HCT116 (cell line): ENCODE measurements at regions not wholly inside any gene's neighbourhood (a gene's known extent, or its start where the extent isn't known, plus 50 kb on each side); places are given as distances from the start of the nearest gene placed in this dataset.

Experiments used
- ATAC-seq: fragments of 200-7000 bp; cut with Tn5 transposase; 2 replicates; pipeline ENCODE4 v1.9.1; 2020; ENCODE audit warnings: mild to moderate bottlenecking, moderate library complexity
- BruUV-seq: library from RNA; stranded (reverse); fragments of 400-500 nt; replicated peaks from 2 replicates; lab custom pipeline; 2021; lab: Mats Ljungman, UMichigan
- CTCF ChIA-PET: fragments of 300-600 bp; sonication (Branson Sonifier 250); formaldehyde crosslinking; loops from one replicate; lab custom pipeline; 2021; ENCODE audit warnings: antibody characterized with exemption; lab: Charles Lee
- POLR2A ChIA-PET: fragments of 300-600, 350-600 bp; sonication (Branson Sonifier 250); formaldehyde crosslinking; loops from one replicate; lab custom pipeline; 2021; ENCODE audit warnings: antibody characterized with exemption; lab: Charles Lee
- RAD21 ChIA-PET, 2 experiments: fragments of 300-600 bp; sonication (Branson Sonifier 250); formaldehyde crosslinking; loops; one replicate each; lab custom pipeline; 2023; ENCODE audit warnings: low total read pairs in 2 of 2; ENCODE audit not compliant: uncharacterized antibody in 2 of 2, unreplicated experiment in 2 of 2, low non-redundant PET in 1 of 2; lab: Charles Lee
- DNase-seq: peaks from one replicate; pipeline ENCODE4 v3.0.0-alpha.2; 2010; ENCODE audit warnings: low read depth, low spot score
- H2AFZ ChIP-seq: fragments of 200-600 bp; shearing (Covaris generic), sonication (generic); 2 replicates; pipeline ENCODE4 v1.6.1; 2017; ENCODE audit warnings: low read depth, mixed run types, mixed read lengths, antibody characterized with exemption, low read length; ENCODE audit not compliant: poor library complexity, severe bottlenecking
- H3K27ac ChIP-seq: 2 replicates; pipeline ENCODE4 v1.5.1; 2012; ENCODE audit warnings: low read depth, low read length
- H3K27me3 ChIP-seq: fragments of 200-600 bp; sonication (generic); 2 replicates; pipeline ENCODE4 v1.6.1; 2016; ENCODE audit warnings: mixed run types, low read length, mixed read lengths; ENCODE audit not compliant: insufficient read depth
- H3K36me3 ChIP-seq, 2 experiments: fragments of 200-500 bp in 1 of 2; fragments of 200-600 bp in 1 of 2; sonication (Bioruptor generic) in 1 of 2; sonication (generic) in 1 of 2; 2 replicates each; pipeline versions ENCODE4 v1.5.1 to v1.6.1; 2014 to 2016; ENCODE audit warnings: low read length in 2 of 2, inconsistent platforms in 1 of 2, mixed read lengths in 1 of 2, mixed run types in 1 of 2; ENCODE audit not compliant: insufficient read depth in 2 of 2, control insufficient read depth in 1 of 2
- H3K4me1 ChIP-seq, 2 experiments: fragments of 200-600 bp in 1 of 2; sonication (generic) in 1 of 2; 2 replicates each; pipeline versions ENCODE4 v1.5.1 to v1.6.1; 2012 to 2017; ENCODE audit warnings: low read length in 2 of 2, inconsistent platforms in 1 of 2, mild to moderate bottlenecking in 1 of 2, mixed read lengths in 1 of 2, mixed run types in 1 of 2, moderate library complexity in 1 of 2; ENCODE audit not compliant: insufficient read depth in 2 of 2, control insufficient read depth in 1 of 2
- H3K4me2 ChIP-seq: fragments of 200-600 bp; sonication (generic); 2 replicates; pipeline ENCODE4 v1.6.1; 2017; ENCODE audit warnings: mixed run types, low read length, mixed read lengths
- H3K4me3 ChIP-seq, 2 experiments: fragments of 200-600 bp in 1 of 2; sonication (generic) in 1 of 2; replicated peaks in 1 of 2; 2 replicates each; pipeline ENCODE4 v1.5.1; 2011 to 2016; ENCODE audit warnings: low read length in 2 of 2, control low read depth in 1 of 2, low read depth in 1 of 2, mild to moderate bottlenecking in 1 of 2, mixed read lengths in 1 of 2, mixed run types in 1 of 2
- H3K79me2 ChIP-seq: fragments of 200-600 bp; sonication (generic); 2 replicates; pipeline ENCODE4 v1.6.1; 2017; ENCODE audit warnings: mild to moderate bottlenecking, mixed run types, low read length, moderate library complexity, mixed read lengths; ENCODE audit not compliant: insufficient read depth
- H3K9ac ChIP-seq: fragments of 200-600 bp; sonication (generic); 2 replicates; pipeline ENCODE4 v1.6.1; 2016; ENCODE audit warnings: low read length, mixed read lengths
- H3K9me2 ChIP-seq: fragments of 200-600 bp; sonication (generic), shearing (Covaris generic); 2 replicates; pipeline ENCODE4 v1.6.1; 2017; ENCODE audit warnings: mixed run types, mild to moderate bottlenecking, moderate library complexity; ENCODE audit not compliant: insufficient read depth
- H3K9me3 ChIP-seq, 2 experiments: fragments of 200-500 bp in 1 of 2; fragments of 200-600 bp in 1 of 2; sonication (Bioruptor generic) in 1 of 2; sonication (generic) in 1 of 2; 2 replicates each; pipeline ENCODE4 v1.6.1; 2014 to 2017; ENCODE audit warnings: low read length in 2 of 2, mixed read lengths in 2 of 2, inconsistent platforms in 1 of 2, low read depth in 1 of 2, mild to moderate bottlenecking in 1 of 2, mixed run types in 1 of 2, moderate library complexity in 1 of 2; ENCODE audit not compliant: control insufficient read depth in 1 of 2, insufficient read depth in 1 of 2
- H4K20me1 ChIP-seq: fragments of 200-600 bp; sonication (generic), shearing (Covaris generic); 2 replicates; pipeline ENCODE4 v1.6.1; 2017; ENCODE audit warnings: mixed run types, mild to moderate bottlenecking, moderate library complexity; ENCODE audit not compliant: insufficient read depth
- FOSL1 ChIP-seq: IDR thresholded peaks from 2 replicates; pipeline ENCODE4 v1.6.1; 2012; ENCODE audit warnings: low read depth
- POLR2A ChIP-seq: IDR thresholded peaks from 2 replicates; pipeline ENCODE4 v1.7.0; 2011; ENCODE audit warnings: borderline replicate concordance; ENCODE audit not compliant: insufficient read depth, insufficient read length; ENCODE audit errors: extremely low read depth
- POLR2AphosphoS5 ChIP-seq: IDR thresholded peaks from 2 replicates; pipeline ENCODE4 v1.6.1; 2011; ENCODE audit warnings: mild to moderate bottlenecking, low read depth, low read length, moderate library complexity
- SP1 ChIP-seq: IDR thresholded peaks from 2 replicates; pipeline ENCODE4 v1.6.1; 2012; ENCODE audit warnings: low read depth
- SRF ChIP-seq: IDR thresholded peaks from 2 replicates; pipeline ENCODE4 v1.6.1; 2012; ENCODE audit warnings: low read depth
- YY1 ChIP-seq: IDR thresholded peaks from 2 replicates; pipeline ENCODE4 v1.6.1; 2011; ENCODE audit warnings: low read length, low read depth, moderate library complexity, mild to moderate bottlenecking; ENCODE audit not compliant: insufficient replicate concordance; ENCODE audit errors: extremely low read depth
- ZFX ChIP-seq: fragments of 450-650 bp; IDR thresholded peaks from 2 replicates; pipeline ENCODE4 v1.6.1; 2017
- intact Hi-C: fragments of 100-400 bp; cut with micrococcal nuclease; formaldehyde crosslinking; loops from 2 replicates; pipeline ENCODE4 v1.10.0; 2022
- TF ChIP-seq, protein P1 (sequence below), 3 experiments: fragments of 200-600 bp in 1 of 3; sonication (generic) in 1 of 3; IDR thresholded peaks in 2 of 3; conservative IDR thresholded peaks in 1 of 3; 2 replicates each; pipeline ENCODE4 v1.5.1; 2012 to 2017; ENCODE audit warnings: low read depth in 2 of 3, low read length in 2 of 3, antibody characterized with exemption in 1 of 3, borderline replicate concordance in 1 of 3, control low read depth in 1 of 3, mild to moderate bottlenecking in 1 of 3, mixed read lengths in 1 of 3, mixed run types in 1 of 3, moderate library complexity in 1 of 3; ENCODE audit not compliant: insufficient read depth in 1 of 3
- TF ChIP-seq, protein P2 (sequence below): IDR thresholded peaks from 2 replicates; pipeline ENCODE4 v1.6.1; 2012
- TF ChIP-seq, protein P3 (sequence below): IDR thresholded peaks from 2 replicates; pipeline ENCODE4 v1.6.1; 2012

DNA sequence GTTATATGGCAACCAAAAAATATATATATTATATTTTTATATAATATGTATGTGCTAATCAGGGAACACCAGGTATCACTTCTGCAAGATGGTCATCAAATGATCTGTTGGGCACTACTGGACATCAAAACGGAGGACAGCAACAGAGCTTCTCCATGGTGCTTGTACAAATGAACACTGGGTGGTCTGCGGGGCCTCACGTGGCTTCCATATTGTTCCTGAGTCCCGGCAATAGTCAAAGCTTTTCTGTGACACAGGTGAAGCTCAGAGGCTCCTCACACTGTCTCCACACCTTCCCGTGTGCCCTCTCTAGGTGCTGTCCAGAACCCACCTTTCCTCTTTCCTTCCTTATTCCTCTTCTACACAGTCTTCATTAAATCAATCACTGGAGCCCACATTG is 149.9 kb upstream of the PIRT start:
- ChIA-PET CTCF (no interaction called here), RAD21 (no interaction called here), POLR2A (no interaction called here)
- Histone ChIP-seq H3K4me1 (no peaks in the 10 kb centered on the region), H3K9me2 (no peaks in the 10 kb centered on the region), H3K27me3 (no peaks in the 10 kb centered on the region), H3K27ac (no peak overlapping the region), H3K79me2 (no peaks in the 10 kb centered on the region), H3K4me3 (no peak overlapping the region), H3K9ac (no peak overlapping the region), H4K20me1 (no peaks in the 10 kb centered on the region), H3K36me3 (no peaks in the 10 kb centered on the region), H2AFZ (no peak overlapping the region), H3K4me2 (no peak overlapping the region), H3K9me3 (peaks cover 0 to 13% of the 10 kb centered on the region in 2 experiments; a peak in 1 of 4 replicates)
- DNase-seq (no peak), ATAC-seq (no peak)
- no TSS peak for BruUV-seq
- TF ChIP-seq FOSL1 (no peak), POLR2A (no peak), SRF (no peak), SP1 (no peak), ZFX (no peak), POLR2AphosphoS5 (no peak), YY1 (no peak)
- TF ChIP-seq, protein P1, sequence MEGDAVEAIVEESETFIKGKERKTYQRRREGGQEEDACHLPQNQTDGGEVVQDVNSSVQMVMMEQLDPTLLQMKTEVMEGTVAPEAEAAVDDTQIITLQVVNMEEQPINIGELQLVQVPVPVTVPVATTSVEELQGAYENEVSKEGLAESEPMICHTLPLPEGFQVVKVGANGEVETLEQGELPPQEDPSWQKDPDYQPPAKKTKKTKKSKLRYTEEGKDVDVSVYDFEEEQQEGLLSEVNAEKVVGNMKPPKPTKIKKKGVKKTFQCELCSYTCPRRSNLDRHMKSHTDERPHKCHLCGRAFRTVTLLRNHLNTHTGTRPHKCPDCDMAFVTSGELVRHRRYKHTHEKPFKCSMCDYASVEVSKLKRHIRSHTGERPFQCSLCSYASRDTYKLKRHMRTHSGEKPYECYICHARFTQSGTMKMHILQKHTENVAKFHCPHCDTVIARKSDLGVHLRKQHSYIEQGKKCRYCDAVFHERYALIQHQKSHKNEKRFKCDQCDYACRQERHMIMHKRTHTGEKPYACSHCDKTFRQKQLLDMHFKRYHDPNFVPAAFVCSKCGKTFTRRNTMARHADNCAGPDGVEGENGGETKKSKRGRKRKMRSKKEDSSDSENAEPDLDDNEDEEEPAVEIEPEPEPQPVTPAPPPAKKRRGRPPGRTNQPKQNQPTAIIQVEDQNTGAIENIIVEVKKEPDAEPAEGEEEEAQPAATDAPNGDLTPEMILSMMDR (IDR thresholded peaks at IDR 0.05 in 2 of 3, conservative IDR thresholded peaks at IDR 0.05 in 1 of 3; ENCODE audit: borderline replicate concordance in 1 of 3, insufficient read depth in 1 of 3, low read depth in 2 of 3, low read length in 2 of 3): no peak
- TF ChIP-seq, protein P2, sequence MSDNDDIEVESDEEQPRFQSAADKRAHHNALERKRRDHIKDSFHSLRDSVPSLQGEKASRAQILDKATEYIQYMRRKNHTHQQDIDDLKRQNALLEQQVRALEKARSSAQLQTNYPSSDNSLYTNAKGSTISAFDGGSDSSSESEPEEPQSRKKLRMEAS: no peak
- TF ChIP-seq, protein P3, sequence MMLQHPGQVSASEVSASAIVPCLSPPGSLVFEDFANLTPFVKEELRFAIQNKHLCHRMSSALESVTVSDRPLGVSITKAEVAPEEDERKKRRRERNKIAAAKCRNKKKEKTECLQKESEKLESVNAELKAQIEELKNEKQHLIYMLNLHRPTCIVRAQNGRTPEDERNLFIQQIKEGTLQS: no peak
- intact Hi-C loops: no loop called here
